WTC11 (cell line): ENCODE measurements at regions not wholly inside any gene's neighbourhood (a gene's known extent, or its start where the extent isn't known, plus 50 kb on each side); places are given as distances from the start of the nearest gene placed in this dataset.

Experiments used
- ATAC-seq: fragments of 200-7000 bp; cut with Tn5 transposase; 2 replicates; pipeline ENCODE4 v1.10.0; 2021; ENCODE audit warnings: mild to moderate bottlenecking, moderate library complexity
- CTCF ChIA-PET: fragments of 300-600 bp; sonication (Branson Sonifier 250); formaldehyde crosslinking; loops from one replicate; lab custom pipeline; 2021; ENCODE audit warnings: antibody characterized with exemption; lab: Charles Lee
- POLR2A ChIA-PET: fragments of 350-600 bp; sonication (Branson Sonifier 250); formaldehyde crosslinking; loops from one replicate; lab custom pipeline; 2021; ENCODE audit warnings: antibody characterized with exemption; lab: Charles Lee
- DNase-seq: peaks from one replicate; pipeline ENCODE4 v3.0.0; 2021; ENCODE audit warnings: low spot score
- H3K27ac Mint-ChIP-seq: 2 replicates; pipeline ENCODE4 v1.8.0; 2021; ENCODE audit warnings: mixed read lengths
- H3K27me3 Mint-ChIP-seq: 2 replicates; pipeline ENCODE4 v1.8.0; 2021; ENCODE audit warnings: low read depth, mild to moderate bottlenecking, moderate library complexity, mixed read lengths
- H3K36me3 Mint-ChIP-seq: 2 replicates; pipeline ENCODE4 v1.8.0; 2021; ENCODE audit warnings: mixed read lengths
- H3K4me1 Mint-ChIP-seq: 2 replicates; pipeline ENCODE4 v1.8.0; 2022; ENCODE audit warnings: mixed read lengths
- H3K4me3 Mint-ChIP-seq: 2 replicates; pipeline ENCODE4 v1.8.0; 2021; ENCODE audit warnings: mild to moderate bottlenecking, moderate library complexity, mixed read lengths
- H3K9me3 Mint-ChIP-seq: 2 replicates; pipeline ENCODE4 v1.8.0; 2021; ENCODE audit warnings: mixed read lengths
- ATF6 ChIP-seq: sonication (generic); formaldehyde crosslinking; IDR thresholded peaks from 2 replicates; pipeline ENCODE4 v1.8.1; 2023; ENCODE audit warnings: mild to moderate bottlenecking, missing genetic modification reagents
- E2F1 ChIP-seq: sonication (generic); formaldehyde crosslinking; IDR thresholded peaks from 2 replicates; pipeline ENCODE4 v1.8.0; 2022; ENCODE audit warnings: mild to moderate bottlenecking, missing genetic modification reagents
- ERG ChIP-seq: fragments of 250-450 bp; sonication (Bioruptor Pico); IDR thresholded peaks from 2 replicates; pipeline ENCODE4 v1.8.0; 2021; ENCODE audit warnings: mild to moderate bottlenecking
- FOXP1 ChIP-seq: sonication (generic); formaldehyde crosslinking; IDR thresholded peaks from 2 replicates; pipeline ENCODE4 v1.8.0; 2022; ENCODE audit warnings: missing genetic modification reagents, mild to moderate bottlenecking, moderate library complexity, borderline replicate concordance
- FOXP4 ChIP-seq: sonication (generic); formaldehyde crosslinking; IDR thresholded peaks from 2 replicates; pipeline ENCODE4 v1.8.0; 2022; ENCODE audit warnings: mild to moderate bottlenecking, missing genetic modification reagents
- GABPB1 ChIP-seq: sonication (generic); formaldehyde crosslinking; IDR thresholded peaks from 2 replicates; pipeline ENCODE4 v1.8.1; 2023; ENCODE audit warnings: mild to moderate bottlenecking, missing genetic modification reagents
- IRF2 ChIP-seq: sonication (generic); formaldehyde crosslinking; IDR thresholded peaks from 2 replicates; pipeline ENCODE4 v1.8.0; 2022; ENCODE audit warnings: low read depth, missing genetic modification reagents, borderline replicate concordance
- KAT7 ChIP-seq: sonication (generic); formaldehyde crosslinking; IDR thresholded peaks from 2 replicates; pipeline ENCODE4 v1.8.1; 2023; ENCODE audit warnings: missing genetic modification reagents, mild to moderate bottlenecking, borderline replicate concordance
- MLX ChIP-seq: sonication (generic); formaldehyde crosslinking; IDR thresholded peaks from 2 replicates; pipeline ENCODE4 v1.8.1; 2023; ENCODE audit warnings: mild to moderate bottlenecking, missing genetic modification reagents, moderate library complexity
- NFATC4 ChIP-seq: fragments of 250-450 bp; sonication (Bioruptor Pico); IDR thresholded peaks from 2 replicates; pipeline ENCODE4 v1.9.0; 2021; ENCODE audit warnings: mild to moderate bottlenecking
- PREB ChIP-seq: sonication (generic); formaldehyde crosslinking; IDR thresholded peaks from 2 replicates; pipeline ENCODE4 v1.8.1; 2022; ENCODE audit warnings: mild to moderate bottlenecking, missing genetic modification reagents, moderate library complexity, borderline replicate concordance
- SMAD3 ChIP-seq: sonication (generic); formaldehyde crosslinking; IDR thresholded peaks from 2 replicates; pipeline ENCODE4 v1.8.0; 2022; ENCODE audit warnings: missing genetic modification reagents, mild to moderate bottlenecking, borderline replicate concordance
- TEAD1 ChIP-seq: sonication (generic); formaldehyde crosslinking; IDR thresholded peaks from 2 replicates; pipeline ENCODE4 v1.8.0; 2022; ENCODE audit warnings: mild to moderate bottlenecking, missing genetic modification reagents
- TEAD4 ChIP-seq: sonication (generic); formaldehyde crosslinking; IDR thresholded peaks from 2 replicates; pipeline ENCODE4 v1.8.0; 2022; ENCODE audit warnings: mild to moderate bottlenecking, missing genetic modification reagents
- TP53 ChIP-seq: sonication (generic); formaldehyde crosslinking; IDR thresholded peaks from 2 replicates; pipeline ENCODE4 v1.8.1; 2023; ENCODE audit warnings: mild to moderate bottlenecking, missing genetic modification reagents
- USF1 ChIP-seq: sonication (generic); formaldehyde crosslinking; IDR thresholded peaks from 2 replicates; pipeline ENCODE4 v1.8.0; 2022; ENCODE audit warnings: mild to moderate bottlenecking, missing genetic modification reagents
- ZBTB43 ChIP-seq: sonication (generic); formaldehyde crosslinking; IDR thresholded peaks from 2 replicates; pipeline ENCODE4 v1.8.1; 2023; ENCODE audit warnings: mild to moderate bottlenecking, missing genetic modification reagents
- ZNF317 ChIP-seq: sonication (generic); formaldehyde crosslinking; IDR thresholded peaks from 2 replicates; pipeline ENCODE4 v1.8.1; 2023; ENCODE audit warnings: low read depth, mild to moderate bottlenecking, moderate library complexity, missing genetic modification reagents, borderline replicate concordance
- ZSCAN18 ChIP-seq: fragments of 250-450 bp; sonication (Bioruptor Pico); IDR thresholded peaks from 2 replicates; pipeline ENCODE4 v2.1.2; 2022; ENCODE audit warnings: mild to moderate bottlenecking, moderate library complexity

GRCh38 chr10:128701837-128702236, 575.6 kb upstream of the MKI67 start:
- ATAC-seq (no peak), DNase-seq (no peak)
- peaks cover 5% of the 10 kb centered on the region for H3K4me1 Mint-ChIP-seq
- H3K4me3 Mint-ChIP-seq, result no peak overlapping the region
- peaks cover 17% of the 10 kb centered on the region for H3K9me3 Mint-ChIP-seq
- H3K27me3 Mint-ChIP-seq, result peaks cover 4% of the 10 kb centered on the region; the same call in 1 of the 2 replicates
- H3K27ac Mint-ChIP-seq, result no peak overlapping the region
- ChIA-PET POLR2A (no interaction called here), CTCF (interaction anchor here (0.6 to 0.7 kb wide), 2 partner anchors 130 to 410 kb away, joined by 3 read pairs; no protein-coding TSS in a partner anchor)
- TF ChIP-seq ATF6 (CRISPR knock-in tag) (no peak), USF1 (CRISPR knock-in tag) (no peak), GABPB1 (CRISPR knock-in tag) (no peak), SMAD3 (CRISPR knock-in tag) (no peak), NFATC4 (CRISPR knock-in tag) (no peak), ZSCAN18 (CRISPR knock-in tag) (no peak)
- no peaks in the 10 kb centered on the region for H3K36me3 Mint-ChIP-seq

GRCh38 chr10:128704716-128705115, 578.5 kb upstream of the MKI67 start:
- ChIA-PET CTCF (no interaction called here), POLR2A (no interaction called here)
- peaks cover 25% of the 10 kb centered on the region for H3K9me3 Mint-ChIP-seq
- H3K4me1 Mint-ChIP-seq, result peaks cover 5% of the 10 kb centered on the region
- no peak overlapping the region for H3K27ac Mint-ChIP-seq
- H3K4me3 Mint-ChIP-seq, result no peak overlapping the region
- no peak for DNase-seq
- no peaks in the 10 kb centered on the region for H3K27me3 Mint-ChIP-seq
- TF ChIP-seq FOXP1 (CRISPR knock-in tag), result no peak
- no peak for TF ChIP-seq KAT7 (CRISPR knock-in tag)
- TF ChIP-seq TEAD4 (CRISPR knock-in tag), result no peak
- TF ChIP-seq IRF2, result no peak
- no peak for TF ChIP-seq NFATC4 (CRISPR knock-in tag)
- TF ChIP-seq E2F1 (CRISPR knock-in tag), result no peak
- no peak for TF ChIP-seq ERG
- TF ChIP-seq FOXP4 (CRISPR knock-in tag), result no peak
- TF ChIP-seq MLX (CRISPR knock-in tag), result no peak
- no peak for TF ChIP-seq ZNF317 (CRISPR knock-in tag)
- TF ChIP-seq PREB (CRISPR knock-in tag), result no peak
- TF ChIP-seq TP53, result no peak
- TF ChIP-seq ZBTB43 (CRISPR knock-in tag), result no peak
- no peak for TF ChIP-seq TEAD1
- TF ChIP-seq, all 79 proteins: peak for 0
- no peak for ATAC-seq
- H3K36me3 Mint-ChIP-seq, result no peaks in the 10 kb centered on the region
